Middle frontal gyrus (tissue), 1 donor: ENCODE measurements at regions not wholly inside any gene's neighbourhood (a gene's known extent, or its start where the extent isn't known, plus 50 kb on each side); places are given as distances from the start of the nearest gene placed in this dataset.

Experiments used
- DNase-seq: peaks from one replicate; pipeline ENCODE4 v3.0.0-alpha.2; 2015; ENCODE audit warnings: low spot score; ENCODE audit errors: extremely low spot score

DNA sequence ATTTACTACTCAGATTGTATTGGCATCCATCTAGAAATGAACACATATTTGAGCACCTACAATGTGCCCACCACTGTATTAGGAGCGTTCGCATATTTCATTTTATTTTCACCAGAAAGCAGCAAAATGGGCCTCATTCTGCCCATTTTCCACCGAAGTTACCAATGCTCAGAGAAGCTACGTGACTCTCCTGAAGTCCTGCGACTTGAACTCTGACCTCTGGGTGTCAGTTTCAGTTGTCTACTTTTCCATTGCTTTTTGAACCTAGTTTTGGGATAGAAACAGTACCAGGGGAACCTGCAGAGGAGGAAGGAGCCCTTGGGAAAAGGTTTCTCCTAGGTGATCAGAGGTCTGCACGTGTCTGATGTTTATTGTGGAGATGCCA, 139.1 kb upstream of the SDK2 start:
- no peak for DNase-seq

DNA sequence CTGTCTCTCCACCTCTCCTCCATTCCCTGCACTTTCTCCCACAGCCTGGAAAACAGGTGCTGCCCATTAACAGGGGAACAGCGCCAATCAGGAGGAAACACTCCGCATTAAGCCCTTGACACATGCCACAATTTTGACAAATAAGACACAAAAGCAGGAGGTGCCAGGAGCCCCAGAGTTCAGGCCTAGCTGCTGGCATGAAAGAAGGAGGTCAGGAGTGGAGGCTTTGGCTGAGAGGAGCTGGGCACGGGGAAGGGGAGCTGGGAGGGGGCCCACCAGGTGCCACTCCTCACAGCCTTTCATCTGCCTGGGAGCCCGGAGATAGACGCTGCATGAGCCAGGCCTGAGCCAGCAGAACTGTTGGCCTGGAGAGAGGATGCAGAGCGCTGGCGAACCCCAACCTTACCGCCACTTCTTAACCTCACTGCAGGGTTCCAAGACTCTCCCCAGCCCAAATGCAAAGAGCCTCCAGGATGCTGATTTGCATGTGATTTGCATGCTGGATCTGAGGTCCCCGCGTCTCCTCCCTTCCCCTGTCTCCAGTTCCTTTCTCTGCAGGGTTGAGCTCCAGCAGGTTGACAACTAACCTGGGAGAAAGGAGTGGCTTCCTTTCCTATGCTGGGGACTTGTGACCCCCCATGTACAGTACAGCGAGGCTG, 139.8 kb upstream of the SDK2 start:
- DNase-seq: no peak

DNA sequence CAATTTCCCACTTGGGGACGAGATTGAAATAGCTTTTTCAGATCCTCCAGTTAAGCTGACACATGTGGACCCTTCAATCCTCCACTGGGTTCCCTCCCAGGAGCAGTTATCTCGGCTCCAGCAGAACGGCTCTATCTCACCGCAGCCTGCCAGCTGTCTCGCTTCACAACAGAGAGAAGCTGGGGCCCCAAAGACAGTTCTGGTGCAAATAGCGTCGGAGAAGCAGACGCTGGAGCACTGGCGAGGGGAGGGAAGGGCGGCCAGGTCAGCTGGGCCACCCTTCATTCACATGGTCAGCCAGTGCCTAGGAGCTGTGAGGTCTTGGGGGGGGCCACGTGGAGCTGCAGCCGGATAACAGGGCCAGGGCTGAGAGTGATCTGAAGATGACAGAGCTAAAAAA, 141.3 kb upstream of the SDK2 start:
- no peak for DNase-seq

DNA sequence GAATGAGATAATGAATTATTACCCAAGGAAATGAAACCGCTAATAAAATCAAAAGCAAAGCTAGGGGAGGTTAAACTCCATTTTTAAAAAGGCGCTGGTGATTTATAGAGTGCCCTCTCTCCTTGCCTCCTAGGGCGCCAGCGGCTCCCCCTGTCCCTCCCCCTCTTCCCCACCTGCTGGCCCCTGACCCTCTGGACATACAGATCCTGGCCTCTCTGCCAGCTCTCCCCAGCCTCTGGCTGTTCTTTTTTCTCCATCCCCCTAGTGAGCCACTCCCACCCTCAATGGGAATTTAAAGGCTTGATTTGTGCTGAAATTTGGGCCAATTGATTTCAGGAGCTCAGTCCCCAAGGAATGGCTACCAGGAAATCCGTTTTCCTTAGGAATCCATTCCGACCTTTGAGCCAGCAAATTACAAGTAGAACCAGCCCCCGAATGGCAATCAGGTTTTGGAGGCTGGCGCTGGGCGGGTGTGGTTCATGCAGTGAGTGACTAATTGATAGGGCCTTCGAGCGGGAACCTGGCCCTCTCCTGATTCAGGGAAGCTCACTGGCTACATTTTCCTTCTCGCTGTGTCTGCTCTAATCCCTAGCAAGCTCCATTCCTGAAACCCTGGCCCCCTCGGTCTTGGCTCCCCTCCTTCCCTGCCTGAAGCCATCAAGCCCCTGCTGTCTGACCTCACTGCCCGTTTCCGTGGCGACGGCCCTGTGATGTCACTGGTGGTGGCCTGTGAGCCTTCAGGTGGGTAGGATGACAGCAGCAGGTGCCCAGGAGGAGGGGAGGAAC, 141.9 kb upstream of the SDK2 start:
- no peak for DNase-seq

DNA sequence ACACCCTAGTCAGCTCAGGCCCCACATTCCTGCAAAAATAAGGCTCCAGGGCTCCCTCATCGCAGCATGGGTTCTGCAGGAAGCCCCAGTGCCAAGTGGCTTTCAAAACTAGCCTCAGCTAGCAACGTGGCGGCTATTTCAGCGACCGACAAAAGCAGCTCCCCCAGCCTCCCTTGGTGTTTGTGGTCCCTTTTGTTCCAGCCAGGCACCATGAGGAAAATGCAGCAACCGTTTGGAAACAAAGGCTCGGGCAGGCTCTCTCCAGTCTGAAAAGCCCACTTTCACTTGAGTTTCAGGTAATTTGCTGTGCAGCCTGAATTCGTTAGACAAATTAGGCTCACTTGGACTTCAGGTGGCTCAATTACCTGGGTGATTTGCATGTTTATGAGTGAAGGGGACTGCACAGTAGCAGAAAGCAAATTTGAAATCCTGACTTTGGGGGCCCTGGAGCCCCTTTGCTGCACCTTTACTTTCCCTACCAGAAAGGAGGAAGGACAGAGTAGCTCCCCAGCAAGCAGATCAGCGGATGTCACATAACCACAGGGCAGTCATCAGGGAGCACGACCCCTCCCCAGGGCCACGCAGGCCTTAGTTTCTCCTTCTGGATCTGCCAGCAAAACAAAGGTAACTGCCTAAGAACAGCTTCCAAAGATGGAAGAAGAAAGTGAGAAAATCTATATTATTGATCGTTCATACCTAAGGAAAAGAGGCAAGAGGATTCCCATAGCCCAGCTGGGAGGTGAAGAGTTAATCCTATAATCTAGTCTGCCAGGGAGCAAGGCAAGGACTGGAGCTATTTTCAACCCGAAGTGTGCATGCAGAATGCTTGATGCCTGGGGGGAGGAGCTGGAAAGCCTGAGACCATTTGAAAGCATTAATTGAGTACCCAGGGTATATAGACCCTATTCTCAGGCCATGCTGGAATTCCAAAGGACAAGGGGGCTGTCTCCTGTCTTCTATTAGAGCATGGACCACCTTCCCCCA, 143.1 kb upstream of the SDK2 start:
- no peak for DNase-seq

DNA sequence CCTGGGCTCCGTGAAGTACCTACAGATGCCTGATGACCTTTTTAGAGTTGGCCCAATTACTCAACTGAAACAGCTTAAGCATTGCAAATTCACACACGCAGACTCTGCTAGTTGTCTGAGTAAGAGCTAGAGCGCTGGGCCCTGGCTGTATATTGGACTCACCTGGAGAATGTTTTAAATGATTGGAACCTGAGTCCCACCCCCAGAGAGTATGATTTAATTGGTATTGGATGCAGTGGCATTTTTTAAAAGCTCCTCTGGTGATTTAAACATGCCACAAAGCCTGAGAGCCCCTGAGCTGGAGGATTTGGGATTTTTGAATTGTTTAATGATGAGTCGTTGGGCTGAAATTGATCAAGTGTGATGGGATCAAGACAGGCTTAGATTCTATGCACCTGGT, 143.9 kb upstream of the SDK2 start:
- DNase-seq: no peak

DNA sequence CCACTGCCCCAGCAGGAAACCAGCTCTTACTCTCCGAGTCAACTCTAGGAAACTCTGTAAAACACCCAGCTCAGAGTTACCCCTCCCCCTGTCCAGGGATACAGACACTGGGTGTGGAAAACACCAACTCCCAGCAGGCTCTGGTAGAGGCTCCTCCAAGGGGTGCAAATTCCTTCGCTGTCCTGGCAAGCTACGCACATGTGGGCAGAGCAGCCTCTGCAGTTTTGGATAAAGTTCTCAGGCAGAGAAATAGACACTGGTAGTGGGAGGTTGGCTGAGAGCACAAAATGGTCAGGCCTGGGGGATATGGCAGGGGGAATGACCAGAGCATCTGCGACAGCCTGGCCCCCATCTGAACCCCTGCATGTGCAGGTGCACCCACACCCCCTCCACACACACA, 146.9 kb upstream of the SDK2 start:
- no peak for DNase-seq

DNA sequence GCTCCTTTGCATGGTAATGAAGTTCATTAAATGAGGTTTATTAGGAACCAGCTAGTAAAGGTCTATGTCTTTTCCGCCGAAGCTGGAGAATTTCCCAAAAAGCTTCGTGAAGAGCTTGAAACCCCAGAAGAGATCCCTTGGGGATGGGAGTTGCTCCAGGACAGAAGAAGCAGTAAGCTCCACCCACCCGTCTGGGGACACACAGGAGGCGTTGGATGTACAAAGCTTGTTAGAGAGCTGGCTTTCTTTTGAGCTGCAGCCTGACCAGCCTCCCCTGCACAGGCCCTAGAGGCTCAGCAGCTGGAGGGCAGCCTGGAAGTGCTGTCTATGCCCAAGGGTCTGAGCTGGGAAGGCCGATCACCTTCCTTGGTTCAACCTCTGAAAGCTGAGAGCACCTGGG, 147.4 kb upstream of the SDK2 start:
- DNase-seq: no peak

DNA sequence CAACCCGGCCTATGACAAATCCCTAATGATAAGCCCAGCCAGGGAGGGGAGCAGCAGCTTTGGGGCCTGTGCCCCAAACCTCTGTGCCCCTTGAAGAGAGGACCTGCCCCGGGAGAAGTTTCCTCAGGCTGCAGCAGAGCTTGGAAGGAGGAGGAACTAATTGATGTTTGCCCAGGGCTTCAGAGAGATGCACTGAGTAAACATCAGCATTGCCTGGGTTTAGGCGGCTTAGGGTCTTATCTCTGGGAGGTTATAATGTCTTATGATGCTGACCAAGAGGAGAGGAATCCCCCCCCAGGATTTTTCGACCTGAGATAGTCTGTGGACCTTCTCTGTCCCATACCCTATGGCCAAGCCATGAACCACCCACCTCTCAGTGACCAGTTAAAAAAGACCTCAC, 148.7 kb upstream of the SDK2 start:
- DNase-seq: no peak

DNA sequence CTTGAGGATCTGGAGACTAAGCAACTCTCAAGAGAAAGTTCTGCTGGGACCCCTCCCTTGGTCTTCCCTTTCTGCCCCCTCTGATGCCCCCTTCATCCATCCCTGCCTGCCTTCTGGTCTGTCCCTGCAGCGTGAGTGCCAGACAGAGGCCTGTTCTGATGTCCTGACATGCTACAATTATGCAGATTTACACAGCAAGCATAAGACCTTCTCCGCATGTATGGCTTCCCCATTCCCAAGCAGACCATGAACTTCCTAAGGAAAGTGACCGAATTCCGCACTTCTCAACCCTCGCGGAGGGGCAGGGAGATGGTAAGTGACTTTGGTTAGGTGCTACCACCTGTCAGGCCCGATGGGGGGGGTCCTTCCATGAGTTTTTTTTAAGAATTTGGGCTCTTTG, 150.1 kb upstream of the SDK2 start:
- no peak for DNase-seq

DNA sequence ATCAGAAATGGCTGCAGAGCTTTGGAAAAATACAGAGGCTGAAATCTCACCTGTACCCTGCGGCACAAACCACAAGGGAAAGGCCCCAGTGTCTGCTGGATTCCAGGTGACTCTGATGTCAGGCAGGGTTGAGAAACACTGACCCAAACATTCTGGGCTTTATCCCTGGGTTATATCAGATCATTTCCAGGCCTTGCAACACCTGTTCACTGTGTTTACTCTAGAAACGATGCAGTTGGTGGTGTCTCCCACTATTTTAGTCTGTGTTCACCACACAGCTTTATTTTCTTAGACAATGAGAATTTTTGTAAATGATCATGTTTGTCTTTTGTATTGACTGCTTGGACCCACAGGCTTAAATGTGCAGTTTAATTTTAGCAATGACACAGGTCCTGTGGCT, 151.5 kb upstream of the SDK2 start:
- no peak for DNase-seq

DNA sequence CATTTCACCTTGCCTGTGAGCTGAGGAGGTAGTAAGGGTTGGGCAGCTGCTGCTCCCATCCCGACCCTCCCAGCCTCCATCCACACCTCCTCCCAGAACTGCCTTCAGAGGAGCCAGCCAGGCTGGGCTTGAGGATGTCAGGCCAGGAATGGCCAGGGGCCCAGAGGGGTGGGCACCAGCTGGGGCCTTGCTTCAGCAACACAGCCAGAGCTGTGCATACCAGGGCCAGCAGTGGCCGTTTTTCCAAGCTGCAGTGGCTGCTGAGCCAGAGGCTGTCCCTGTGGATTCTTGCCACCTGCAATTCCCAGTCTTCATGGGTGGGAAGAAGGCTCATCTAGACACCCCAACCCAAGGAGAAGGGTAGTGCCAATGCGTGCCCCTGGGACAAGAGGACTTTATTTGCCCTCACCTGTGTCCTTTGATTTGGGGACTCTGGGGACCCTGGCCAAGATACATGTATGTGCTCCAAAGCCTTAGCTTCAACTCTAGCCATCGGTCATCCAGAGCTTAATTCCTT, 153.4 kb upstream of the SDK2 start:
- no peak for DNase-seq

DNA sequence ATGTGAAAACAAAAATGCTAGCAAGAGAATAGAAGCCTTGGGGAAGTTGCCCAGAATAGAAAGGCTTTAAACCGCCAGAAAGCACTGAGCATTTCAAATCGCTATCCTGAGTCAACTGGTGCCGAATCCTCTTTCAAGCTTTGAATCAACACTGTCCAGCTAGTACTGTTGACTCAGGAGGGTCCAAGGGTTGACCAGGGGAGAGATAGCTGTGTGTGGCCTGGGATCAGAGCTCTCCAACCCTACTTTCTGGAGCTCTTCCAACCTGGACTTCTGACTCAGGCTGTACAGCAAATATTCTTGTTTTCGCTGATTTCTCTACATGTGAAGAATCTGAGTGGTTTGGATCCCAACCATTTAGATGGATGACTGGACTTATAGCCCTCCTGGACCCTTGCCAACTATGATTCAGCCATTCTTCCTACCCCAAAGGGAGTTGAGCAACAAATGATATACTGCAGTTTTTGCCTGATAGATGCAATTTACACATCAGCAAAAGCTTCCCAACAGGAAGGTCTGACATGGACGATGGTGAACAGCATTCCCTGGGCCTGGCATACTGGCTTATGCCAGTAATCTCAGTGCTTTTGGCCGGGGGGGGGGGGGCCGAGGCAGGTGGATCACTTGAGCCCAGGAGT, 154.0 kb upstream of the SDK2 start:
- peak; percentile 6 for DNase-seq

DNA sequence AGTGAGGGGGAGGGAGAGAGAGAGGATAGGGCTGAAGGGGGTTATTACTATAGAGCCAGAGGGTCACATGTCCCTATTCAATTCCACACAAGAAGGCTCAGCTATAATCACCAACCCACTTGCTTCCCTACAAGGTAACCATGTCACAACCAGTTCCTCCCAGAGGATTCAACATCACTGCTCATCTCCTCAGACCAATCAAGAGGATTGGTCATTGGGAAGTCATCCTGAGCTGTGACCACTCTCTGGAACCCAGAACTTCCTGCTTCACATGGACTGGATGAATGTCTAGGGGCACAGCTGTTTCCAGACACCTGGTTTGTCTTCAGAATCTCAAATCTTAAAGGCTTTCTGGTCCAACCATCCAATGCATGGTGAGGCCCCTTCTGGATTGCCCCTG, 154.9 kb upstream of the SDK2 start:
- DNase-seq: no peak

DNA sequence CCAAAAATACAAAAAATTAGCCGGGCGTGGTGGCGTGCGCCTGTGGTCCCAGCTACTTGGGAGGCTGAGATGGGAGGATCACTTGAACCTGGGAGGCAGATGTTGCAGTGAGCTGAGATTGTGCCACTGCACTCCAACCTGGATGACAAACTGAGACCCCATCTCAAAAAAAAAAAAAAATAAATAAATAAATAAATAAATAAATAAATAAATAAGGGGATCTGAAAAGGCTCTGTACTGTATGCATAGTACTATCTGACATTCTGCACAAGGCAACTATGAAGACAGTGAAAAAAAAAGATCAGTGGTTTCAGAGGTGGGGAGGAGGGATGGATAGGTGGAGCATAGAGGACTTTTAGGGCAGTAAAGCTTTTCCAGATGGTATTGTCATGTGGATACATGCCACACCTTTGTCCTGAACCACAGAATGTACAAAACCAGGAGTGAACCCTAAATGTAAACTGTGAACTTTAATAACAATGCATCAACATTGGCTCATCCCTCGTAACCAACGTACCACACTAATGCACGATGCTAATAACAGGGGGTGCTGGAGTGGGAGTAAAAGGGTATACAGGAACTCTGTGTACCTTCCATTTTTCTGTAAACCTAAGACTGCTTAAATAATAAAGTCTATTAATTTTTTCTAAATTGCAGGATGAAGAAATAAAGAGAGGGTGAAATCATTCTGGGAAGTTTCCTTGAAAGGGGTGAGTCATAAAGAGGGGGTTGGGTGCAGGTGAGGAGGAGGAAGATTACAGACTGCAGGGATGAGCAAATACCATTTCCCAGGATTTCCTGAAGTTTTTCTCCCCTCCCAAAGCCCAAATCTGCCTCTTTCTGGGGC, 155.8 kb upstream of the SDK2 start:
- no peak for DNase-seq

DNA sequence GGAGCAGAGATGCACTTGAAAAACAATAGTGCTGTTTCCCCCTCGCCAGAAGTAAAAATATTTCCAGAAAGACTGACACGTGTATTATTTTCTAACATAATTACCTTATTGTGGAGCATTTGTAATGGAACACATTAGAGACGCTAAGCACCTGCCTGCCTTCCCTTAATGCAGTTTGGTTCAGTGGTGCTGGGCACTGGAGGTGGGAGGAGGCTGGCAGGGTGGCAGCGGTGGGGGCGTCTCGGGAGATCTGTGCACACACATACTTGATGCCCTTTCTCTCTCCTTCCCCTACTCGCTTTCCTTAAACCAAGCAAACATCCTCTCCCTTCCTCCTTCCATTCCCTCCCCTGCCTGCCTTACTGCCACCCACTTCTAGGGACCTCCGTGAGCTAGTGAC, 156.6 kb upstream of the SDK2 start:
- no peak for DNase-seq

DNA sequence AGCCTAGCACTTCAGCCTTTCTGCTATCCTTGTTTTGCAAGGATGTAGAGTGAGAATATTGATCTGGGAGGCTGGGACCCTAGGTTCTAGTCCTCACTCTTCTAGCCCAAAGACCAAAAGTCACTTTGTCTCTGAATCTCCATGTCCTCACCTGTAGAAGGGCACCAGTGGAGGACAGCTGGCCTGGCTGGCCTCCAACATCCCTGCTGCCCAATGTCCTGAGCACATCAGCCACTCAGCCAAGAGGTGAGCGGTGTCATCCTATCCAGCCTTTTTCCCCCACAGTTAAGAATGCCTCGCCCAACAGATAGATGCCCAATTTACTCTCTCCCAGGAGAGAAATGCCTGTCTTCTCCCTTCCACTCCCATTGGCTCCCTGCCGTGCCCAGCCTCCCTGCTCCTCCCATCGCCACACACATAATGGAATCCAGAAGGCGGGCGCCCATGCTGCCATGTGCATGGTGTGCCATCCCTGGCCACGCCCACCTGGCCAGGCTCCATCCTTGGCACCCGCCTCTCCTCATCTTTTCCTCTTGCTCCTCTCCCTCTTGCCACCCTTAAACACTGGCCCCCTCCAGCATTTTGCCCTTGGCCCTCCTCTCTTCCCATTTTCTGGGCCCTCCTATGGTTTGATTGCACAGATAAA, 157.3 kb upstream of the SDK2 start:
- DNase-seq: no peak

DNA sequence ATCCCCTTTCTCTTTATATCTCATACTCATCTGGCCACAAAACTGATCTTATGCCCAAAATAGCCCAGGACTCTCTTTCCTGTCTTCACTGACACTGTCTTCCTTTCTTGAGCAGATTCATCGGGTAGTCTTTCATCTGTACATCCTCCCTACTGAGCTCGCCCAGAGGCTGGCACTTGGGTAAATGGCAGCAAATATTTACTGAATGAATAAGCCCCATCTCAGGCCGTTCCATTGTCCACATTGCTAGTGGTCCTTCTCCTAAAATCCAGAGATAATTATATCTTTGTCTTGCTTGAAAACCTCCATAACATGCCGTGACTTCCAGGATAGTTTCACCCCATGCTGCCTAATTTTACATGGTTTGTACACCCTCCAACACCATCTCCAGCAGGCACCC, 158.1 kb upstream of the SDK2 start:
- DNase-seq: no peak

DNA sequence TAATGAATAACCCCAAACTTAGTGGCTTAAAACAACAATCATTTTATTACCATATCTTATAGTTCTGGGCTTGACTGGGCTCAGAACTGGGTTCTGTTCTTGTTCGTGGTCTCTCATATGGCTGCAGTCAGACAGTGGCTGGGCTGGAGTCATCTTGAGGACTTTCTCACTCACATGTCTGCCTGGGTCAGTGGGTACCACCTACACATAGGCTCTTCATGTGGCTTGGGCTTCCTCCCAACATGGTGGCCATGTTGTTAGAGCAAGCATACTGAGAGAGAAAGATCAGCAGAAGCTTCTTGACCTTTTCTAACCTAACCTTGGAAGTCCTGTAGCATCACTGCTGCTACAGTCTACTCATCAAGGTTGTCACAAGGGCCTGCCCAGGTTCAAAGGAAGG, 158.6 kb upstream of the SDK2 start:
- DNase-seq: no peak

DNA sequence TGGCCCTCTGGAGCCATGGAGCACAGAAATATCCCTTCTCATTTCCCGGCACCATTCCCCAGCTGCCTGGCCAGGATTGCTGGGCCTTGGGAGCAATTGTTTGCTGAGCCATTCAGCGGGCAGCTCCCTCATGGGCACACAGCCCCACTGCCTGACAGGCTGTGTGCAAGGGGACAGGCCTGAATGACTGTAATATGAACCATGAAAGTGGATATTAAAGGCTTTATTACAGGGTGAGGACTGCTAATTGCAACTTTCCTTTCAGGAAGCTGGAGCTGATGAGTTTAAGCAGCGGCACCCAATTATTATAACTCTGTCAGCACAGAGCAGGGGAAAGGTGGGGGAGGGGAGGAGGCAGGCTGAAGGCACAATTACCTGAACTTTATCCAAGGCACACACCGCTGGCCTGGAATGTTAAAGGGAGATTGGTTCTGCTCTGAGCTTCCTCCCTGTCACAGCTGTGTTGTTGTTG, 159.8 kb upstream of the SDK2 start:
- DNase-seq: no peak
